Endothelial cell of hepatic sinusoid (primary cell): ENCODE measurements at regions not wholly inside any gene's neighbourhood (a gene's known extent, or its start where the extent isn't known, plus 50 kb on each side); places are given as distances from the start of the nearest gene placed in this dataset.

Experiments used
- in situ Hi-C: cut with HindIII; loops from 2 replicates; pipeline ENCODE4 v1.10.0; 2017; ENCODE audit warnings: low sequenced_read_pairs

DNA sequence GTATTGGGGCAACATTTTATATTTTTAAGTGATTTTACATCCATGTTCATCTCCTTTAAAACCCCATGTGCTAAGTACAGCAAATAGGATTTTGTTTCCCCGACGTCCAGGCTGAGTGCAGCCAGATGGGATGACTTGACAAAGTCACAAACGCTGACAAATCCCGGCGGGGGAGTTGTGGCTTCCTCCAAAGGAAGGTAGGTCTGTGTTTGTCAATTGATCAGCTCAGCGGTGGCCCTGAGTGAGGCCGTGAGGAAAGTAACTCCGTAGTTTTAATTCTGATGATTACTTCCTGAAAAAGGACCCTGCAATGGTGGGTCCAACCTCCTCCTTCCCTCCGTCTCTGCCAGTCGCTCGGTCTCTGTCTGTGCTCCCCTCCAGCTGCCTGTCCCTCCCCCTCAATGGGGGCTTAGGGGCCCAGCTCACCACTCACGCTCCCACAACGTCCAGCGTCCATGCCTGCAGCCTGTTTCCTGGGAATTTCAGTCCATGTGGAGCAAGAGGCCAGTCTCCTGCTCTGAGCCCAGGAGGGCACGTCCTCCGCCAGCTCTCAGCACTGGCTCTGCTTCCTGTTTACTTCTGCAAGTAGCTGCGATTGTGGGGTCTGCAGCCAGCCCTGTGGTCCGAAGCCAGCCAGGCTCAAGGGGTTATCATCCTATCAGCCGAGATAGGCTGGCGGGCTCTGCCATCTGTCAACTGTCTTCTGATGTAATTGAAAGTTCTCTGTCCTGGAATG is 209.4 kb upstream of the FOXF1 start:
- in situ Hi-C loops = no loop called here

DNA sequence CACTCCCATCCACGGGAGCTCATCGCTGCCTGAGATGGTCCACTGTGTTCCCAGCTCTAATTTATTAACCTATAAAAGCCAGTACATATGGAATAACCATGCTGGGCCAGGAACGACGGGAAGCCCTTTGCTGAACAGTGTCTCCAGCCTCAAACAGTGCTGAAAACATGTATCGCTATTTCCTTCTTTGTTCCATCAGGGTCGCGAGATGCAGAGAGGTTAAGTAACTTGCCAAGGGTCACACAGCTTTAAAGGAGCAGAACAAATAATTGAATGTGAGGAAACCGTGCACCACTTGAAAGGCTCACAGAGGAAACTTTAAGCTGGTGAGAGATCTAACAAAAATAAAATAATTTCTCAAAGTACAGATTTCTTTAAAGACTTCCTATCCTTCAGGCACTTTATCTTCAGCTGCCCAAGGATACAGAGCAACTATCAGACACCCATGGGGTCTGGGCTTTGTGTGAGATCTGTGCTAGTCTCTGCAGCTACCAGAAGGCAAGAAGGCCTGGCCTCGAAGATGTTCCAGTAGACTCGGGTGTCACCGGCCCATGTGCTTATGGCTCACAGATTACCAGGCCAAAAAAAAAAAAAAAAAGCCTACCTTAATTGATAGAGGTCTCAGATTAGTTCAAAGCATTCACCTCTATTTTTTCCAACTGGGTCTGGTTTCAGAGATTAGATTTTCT is 207.8 kb upstream of the FOXF1 start:
- in situ Hi-C loops = no loop called here

DNA sequence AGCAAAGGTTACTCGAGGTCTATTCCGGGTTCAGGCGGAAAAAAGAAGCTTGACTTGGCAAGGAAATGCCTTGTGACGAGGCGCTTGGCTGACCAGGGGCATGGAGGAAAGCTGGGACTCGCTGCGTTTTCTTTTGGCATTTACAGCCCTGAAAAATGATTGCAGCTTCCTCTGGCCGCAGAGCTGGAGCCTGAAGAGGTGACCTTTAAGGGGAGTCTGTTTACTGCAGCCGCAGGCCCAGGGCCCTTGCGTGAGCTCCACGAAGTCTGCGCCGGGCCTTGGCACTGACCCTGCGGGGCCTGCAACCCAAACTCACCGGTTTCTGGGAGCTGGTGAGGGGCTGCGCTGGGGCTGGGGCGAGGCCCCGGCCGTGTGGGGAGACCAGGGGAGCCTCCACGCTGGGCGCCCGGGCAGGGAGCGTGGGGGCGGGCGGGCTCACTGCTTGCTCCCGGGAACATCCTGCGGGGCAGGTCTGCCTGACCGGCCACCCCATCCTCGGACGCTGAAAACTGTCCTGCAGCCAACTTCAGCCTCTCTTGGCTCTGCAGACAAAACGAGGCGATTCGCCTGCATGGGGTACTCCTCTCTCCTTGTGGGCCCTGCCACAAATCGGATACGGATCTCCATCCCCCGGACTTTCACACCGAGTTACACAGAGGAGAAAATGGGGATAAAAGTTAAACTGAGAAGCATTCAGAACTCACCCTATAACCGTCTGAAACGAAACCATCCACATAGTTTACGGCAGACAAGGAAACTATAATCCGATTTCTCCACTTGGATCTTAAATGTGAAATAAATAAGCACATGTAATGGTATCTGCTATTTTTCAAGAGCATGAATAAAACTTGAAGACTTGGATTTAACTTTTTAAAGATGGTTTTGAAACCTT is 206.3 kb upstream of the FOXF1 start:
- in situ Hi-C loops = no loop called here

DNA sequence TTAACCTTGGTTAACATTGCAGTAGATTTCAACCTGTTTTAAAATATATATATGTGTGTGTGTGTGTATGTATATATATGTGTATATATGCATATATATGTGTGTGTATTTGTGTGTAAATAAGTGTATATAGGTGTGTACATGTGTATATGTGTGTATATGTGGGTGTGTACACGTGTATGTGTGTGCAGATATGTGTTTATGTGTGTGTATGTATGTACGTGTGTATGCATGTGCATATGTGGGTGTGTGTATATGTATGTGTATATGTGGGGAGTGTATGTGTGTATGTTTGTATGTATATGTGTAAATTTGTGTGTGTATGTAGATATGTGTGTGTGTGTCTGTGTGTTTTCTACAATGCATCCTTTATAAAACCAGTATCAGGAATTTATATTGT is 205.5 kb upstream of the FOXF1 start:
- in situ Hi-C loops = no loop called here

DNA sequence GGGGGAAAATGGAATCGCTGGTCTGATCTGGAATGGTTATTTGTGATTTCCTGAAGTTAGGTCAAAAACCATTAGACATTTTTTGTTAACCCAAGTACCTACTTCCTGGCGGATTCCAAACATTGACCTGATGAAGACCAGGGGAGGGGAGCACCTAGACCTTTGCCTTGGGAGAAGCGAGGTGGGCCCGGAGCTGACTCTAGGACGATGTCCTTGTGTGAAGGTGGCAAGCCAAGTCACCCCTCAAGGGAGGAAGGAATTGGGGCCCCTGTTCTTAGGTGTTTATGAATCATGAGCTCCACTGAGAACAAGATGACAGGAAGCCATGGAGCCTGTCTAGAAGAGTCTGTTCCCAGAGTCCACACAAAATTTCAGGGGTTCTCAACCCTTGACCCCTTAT is 204.9 kb upstream of the FOXF1 start:
- in situ Hi-C loops = no loop called here

DNA sequence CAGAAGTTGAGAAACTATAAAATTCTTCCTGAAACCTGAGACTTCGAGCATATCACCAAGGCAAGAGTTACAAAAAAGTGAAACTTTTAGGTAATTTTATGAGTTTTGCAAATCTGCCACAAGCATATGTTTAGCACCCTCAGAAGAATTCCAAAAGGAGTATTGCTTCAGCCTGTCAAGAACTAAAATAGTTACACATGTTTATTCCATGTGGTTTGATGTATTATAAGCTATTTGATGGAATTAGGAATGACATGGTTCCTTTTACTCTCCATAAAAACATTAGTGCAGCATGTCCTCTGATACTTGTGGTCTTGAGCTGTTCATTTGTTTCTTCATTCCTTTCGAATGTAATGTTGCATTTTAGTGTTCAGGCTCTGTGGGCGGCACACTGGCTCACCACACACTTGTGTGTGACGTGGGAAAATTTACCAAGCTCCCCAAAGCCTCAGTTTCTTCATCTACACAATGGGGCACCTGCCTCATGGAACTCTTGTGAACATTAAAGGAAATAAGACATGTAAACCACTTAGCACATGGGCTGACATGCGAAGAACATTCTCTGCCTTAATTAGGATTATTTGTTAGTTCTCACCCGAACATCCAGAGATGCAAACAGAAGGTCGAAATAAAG is 204.2 kb upstream of the FOXF1 start:
- in situ Hi-C loops = no loop called here

DNA sequence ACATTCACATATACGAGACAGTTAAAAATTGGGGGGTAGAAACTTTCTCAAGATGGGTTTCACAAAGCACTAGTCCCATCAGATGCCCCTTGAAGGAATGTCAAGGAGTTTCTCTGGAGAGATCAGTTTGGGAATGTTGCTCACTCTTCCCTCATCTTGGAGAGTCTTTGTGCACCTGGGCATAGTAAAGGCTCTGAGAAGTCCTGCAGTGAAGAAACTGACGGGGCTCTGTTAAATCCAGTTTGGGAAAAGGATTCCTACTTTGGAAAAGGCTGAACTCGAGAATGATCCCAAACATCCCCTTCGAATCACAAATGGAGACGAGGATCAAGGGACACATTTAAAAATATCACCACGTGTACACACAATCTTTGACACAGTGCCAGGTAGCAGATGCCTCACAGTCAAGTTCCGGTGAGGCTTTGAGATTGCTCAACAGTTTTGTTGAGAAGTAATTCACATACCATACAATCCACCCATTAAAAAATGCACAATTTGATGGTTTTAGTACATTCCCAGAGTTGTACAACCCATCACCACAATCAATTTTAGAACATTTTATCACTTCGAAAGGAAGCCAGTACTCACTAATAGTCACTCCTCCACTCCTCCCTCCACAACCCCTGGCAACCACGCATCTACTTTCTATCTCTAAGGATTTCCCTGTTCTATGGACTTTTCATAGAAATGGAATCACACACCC is 203.4 kb upstream of the FOXF1 start:
- in situ Hi-C loops = no loop called here

DNA sequence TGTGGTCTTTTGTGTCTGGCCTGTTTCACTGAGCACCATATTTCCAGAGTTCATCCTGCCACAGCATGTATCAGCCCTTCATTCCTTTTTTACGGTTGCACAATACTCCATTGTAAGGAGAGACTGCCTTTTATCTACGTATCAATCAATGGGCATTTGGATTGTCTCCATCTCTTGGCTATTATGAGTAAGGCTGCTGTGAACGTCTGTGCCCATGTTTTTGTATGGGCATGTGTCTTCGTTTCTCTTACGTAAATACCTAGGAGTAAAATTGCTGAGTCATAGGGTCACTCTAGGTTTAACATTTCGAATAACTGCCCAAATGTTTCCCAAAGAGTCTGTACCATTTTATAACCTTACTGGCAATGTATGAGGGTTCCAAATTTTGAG is 202.8 kb upstream of the FOXF1 start:
- in situ Hi-C loops = no loop called here

DNA sequence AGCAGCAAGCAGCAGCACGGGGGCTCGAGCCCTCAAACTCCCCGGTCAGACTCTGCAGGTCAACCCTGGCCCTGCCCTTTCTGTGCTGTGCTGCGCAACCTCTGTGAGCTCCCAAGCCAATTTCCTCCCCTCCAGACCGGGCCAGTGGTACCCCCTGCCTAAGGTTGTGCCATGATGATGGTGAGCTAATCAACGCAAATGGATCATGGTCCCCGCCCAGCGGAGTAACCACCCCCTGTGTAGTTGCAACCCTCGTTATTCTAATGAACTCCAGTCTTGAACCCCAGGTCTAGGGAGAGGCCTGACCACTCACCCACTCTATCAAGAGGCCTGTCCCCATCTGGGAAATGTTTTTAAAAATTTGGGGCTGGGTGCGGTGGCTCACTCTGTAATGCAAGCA is 201.8 kb upstream of the FOXF1 start:
- in situ Hi-C loops = no loop called here

DNA sequence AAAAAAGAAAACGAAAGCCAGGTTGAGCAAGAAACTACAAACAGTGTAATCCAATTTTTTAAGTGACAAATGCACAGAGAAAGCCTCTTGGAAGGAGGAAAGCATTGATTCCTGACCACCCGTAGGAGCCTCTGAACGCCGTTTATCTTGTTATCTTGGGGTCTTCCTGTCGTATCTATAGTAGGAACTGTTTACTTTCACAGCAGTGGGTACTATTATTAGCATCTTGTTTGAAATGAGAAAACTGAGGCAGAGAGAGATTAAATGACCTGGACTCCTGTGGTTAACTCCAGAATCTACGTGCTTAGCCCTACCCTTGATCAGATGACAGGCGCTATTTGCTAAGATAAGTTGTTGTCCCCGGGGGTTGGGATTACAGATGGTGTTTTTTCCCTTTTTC is 196.7 kb upstream of the FOXF1 start:
- in situ Hi-C loops = no loop called here

DNA sequence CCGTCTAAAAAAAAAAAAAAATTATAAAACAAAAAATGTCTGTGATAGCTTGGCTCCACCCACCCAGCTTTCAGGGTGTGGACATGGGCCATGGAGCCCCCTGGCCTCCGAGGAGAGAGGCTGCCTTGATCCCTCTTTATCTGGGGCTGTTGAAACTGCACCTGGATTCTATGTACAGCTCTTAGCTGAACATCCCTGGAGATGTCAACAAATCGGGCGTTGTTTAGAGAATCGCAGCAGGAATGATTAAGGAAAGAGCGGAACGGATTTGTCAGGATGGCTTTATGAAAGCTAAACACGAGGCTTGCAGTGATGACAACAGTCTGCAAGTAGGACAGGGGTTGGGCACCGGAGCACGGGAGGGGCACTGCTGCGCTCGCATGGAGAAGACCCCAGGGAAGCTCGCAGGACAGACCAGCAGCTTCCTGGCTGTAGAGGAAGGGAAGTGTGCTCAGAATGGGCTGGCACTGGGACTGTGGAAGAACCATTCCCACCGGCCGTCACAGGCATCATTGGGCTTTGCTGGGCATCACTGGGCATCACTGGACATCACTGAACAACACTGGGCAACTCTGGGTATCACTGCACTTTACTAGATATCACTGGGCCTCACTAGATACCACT is 195.8 kb upstream of the FOXF1 start:
- in situ Hi-C loops = no loop called here

DNA sequence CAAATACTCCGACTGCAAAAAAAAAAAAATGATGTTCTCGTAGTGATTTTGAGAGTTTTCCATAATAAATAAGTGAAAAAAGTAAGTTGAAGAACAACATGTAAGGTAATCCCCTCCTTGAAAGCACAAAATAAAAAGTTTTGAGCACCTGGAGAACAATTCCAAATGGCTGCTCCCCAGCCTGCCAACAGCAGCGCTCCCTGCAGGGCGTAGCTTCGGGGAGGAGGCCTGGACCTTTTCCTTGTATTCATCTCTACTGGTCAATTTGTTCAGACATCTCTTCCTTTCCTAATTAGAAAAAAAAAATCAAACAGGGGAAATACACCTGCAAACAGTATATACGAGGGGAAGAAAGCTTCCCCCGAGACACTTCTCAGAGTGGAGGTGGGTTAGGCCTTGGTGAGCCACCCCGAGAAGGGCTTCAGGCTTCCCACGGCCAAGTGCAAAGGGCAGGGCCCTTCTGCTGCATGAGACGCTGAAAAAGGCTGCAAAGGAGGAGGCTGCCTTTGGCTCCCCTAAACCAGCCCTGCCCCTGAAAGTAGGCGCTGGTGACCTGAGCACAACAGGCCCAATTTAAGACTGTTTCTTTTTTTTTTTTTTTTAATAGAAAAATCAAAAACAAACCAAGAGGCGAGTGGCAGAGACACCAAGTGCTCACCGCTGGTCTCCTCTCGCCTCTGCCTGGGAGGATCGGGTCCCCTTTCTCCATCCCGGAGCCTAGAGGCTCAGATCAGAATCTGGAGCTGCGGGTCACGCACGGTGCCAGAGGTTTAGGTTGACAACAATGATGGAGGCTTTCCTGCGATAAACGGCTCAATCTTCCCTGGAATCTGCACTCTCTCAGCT is 193.1 kb upstream of the FOXF1 start:
- in situ Hi-C loops = no loop called here

DNA sequence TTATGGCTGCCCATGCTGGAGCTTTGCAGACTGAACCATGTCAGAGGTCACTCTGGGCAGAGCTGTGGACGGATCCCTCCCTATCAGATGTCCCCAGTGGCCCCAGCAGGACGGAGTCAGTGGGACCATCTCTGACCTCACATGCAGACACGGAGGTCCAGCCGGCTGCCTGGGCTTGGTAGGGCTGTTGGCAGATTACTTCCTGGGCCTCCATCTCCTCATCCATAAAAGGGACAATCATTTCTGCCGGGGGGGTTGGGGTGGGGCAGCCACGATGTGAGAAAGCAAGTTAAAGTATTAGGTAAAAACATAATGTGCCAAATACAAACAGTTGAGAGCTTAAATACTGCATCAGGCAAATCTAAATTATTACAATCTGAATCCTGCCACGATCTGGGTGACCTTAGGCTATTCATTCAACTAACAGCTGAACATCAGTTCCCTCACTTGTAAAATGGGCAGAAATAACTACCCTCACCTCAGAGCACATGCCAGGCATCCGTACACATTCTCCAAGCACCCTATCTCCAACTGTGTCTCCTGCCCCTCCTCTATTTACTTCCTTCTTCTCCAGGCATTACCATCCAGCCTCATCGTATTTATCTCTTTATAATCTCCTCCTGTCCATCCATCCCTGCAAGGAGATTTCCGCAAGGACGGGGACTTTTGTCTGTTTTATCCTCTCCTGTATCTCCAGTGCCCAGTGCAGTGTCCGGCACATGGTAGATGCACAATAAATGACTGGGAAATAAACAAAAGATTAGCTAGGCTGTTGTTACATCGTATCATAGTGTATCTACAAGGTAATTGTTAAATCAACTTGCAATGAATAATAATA is 192.3 kb upstream of the FOXF1 start:
- in situ Hi-C loops = no loop called here

DNA sequence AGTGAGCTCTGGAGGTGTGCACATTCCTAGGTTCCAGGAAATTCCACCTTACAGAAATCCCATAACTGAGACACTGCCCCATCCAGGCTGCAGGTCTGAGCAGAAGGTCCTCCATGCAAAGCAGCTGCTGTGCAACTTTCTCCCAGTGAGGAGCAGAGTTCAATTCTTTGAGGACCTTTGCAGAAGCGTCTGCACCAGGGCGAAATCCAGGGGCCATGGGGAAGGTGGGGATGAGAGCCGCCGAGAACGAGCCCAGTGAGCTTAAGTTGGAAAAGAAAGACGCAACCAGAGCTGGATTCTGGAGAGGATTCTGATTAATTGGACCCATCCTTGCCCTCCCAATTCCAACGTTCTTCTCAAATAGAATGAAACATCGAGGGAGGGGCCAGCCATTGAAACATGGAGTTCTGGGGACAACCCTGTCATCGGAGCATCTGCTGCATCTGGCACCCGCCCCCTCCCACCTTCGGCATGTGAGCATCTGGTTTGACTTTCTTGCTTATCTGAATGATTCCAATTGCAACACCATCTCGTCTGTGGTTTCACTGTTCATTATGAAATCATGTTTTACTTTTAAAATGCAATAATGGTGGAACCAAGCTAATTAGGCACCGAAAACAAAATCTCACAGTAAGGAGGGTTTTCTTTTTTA is 190.6 kb upstream of the FOXF1 start:
- in situ Hi-C loops = no loop called here

DNA sequence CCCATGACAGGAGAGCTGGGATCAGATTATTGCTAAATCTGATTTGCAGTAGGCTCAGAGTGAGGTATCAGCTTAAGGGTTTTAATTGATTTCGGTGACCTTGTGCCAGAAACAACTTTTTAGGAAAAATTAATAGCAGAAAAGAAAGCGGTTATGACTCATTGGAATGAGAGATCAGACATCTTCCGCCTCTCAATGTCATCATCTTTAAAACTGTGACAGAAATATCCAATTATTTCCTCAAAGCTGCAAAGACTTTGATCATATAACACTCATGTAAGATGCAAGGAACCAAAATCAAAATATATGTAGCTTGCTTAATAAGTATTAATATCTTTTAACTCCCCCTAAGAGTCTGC is 190.1 kb upstream of the FOXF1 start:
- in situ Hi-C loops = no loop called here

DNA sequence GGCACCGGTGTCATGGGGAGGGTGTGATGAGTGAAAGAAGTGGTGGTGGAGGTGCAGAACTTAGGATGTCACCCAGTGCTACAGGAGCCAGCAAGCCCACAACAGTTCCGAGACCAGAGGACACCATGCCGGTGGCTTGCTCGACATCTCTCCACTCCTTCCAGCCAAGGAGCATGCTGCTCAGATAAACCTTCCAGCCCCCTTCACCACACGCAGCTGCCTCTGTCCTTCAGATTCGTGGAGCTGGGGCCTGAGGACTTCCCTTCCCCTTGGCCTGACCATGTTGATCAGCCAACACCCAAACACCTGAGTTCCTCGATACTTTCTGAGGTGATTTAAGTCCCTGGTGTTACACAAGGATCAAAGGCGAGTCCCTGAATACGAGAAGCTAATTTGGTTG is 188.8 kb upstream of the FOXF1 start:
- in situ Hi-C loops = no loop called here

DNA sequence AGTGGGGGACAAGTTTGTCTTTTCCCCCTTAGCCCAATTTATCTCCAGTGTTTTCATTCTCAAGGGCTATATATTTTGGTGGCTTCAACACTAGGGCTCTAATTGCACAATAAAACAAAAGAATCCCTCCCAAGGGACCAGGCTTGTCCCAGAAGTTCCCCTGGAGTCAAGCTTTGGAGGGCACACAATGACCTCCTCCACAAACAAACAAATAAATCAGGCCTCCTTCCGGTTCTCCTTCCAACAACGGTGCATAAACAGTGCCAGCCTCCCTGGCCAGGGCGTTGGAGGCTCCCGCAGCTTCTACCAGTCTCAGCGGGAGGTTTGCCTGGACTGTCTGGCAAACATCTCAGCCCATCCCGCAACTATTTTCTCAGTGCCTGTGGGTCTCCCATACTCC is 188.0 kb upstream of the FOXF1 start:
- in situ Hi-C loops = no loop called here

DNA sequence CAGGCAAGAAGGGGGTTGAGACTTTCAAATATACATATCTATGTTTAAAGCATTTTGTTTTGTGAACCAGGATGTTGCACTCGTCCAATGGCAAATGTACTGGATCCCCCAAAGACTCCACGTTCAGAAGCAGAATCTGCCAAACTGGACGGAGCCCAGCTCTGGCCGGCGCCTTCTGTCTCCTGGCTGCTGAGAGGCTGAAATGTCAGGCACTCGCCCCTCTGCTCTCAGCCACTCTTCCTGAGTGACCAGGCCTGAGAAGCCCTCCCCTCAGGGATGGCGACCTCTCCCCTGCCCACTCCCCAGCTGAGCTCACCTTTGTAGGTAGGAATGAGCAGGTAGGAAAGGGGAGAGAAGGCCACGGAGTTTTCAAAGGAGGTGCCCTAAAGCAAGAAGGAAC is 187.5 kb upstream of the FOXF1 start:
- in situ Hi-C loops = no loop called here
